ENCODE measurements at regions not wholly inside any gene's neighbourhood (a gene's known extent, or its start where the extent isn't known, plus 50 kb on each side); places are given as distances from the start of the nearest gene placed in this dataset.
"Not testable (repeated sequence)": the region's sequence is repeated elsewhere in the genome, so short reads cannot be mapped to it uniquely, and the experiment has no call there.

GRCh38 chr15:19902388-19902787 is 639.2 kb downstream of the GOLGA6L6 start:
- CTCF ChIA-PET; H4K5ac ChIP-seq (ENCODE audit: low read depth, low read length); BruUV-seq (replicated peaks): not testable (repeated sequence)

More at GRCh38 chr15:19902388-19902787, 639.2 kb downstream of the GOLGA6L6 start:
- dilution Hi-C loops (cut with HindIII; ENCODE audit: low sequenced_read_pairs, unreplicated experiment); H2AFZ ChIP-seq (replicated peaks; ENCODE audit: low read length, poor library complexity); H3K36me3 ChIP-seq (ENCODE audit: control insufficient read depth, insufficient read depth, low read length); H3K4ac ChIP-seq (ENCODE audit: low read depth, low read length); H4K91ac ChIP-seq (ENCODE audit: insufficient read depth, low read depth, low read length); H2AK9ac ChIP-seq (replicated peaks; ENCODE audit: low read depth, low read length, poor library complexity); H3K9ac ChIP-seq (ENCODE audit: low read depth, low read length); H3K27ac ChIP-seq (ENCODE audit: insufficient read depth, low read length); H4K20me1 ChIP-seq (ENCODE audit: insufficient read depth, low read length); intact Hi-C loops (cut with micrococcal nuclease); H3K4me2 ChIP-seq (ENCODE audit: low read depth, low read length); H3K9me1 ChIP-seq (ENCODE audit: insufficient read depth, low read length); H3K27me3 ChIP-seq (ENCODE audit: control insufficient read depth, insufficient read depth, low read length); ATAC-seq (ENCODE audit: low read depth); H3K18ac ChIP-seq (ENCODE audit: low read depth, low read length); H2BK120ac ChIP-seq (ENCODE audit: low read depth, low read length); DNase-seq; H2BK15ac ChIP-seq (ENCODE audit: low read depth, low read length); H3K23ac ChIP-seq (ENCODE audit: low read depth, low read length); H2BK5ac ChIP-seq (ENCODE audit: low read depth, low read length, poor library complexity, severe bottlenecking); H2BK20ac ChIP-seq (ENCODE audit: low read depth, low read length); POLR2A ChIA-PET (ENCODE audit: unreplicated experiment); H3K9me3 ChIP-seq (ENCODE audit: control insufficient read depth, insufficient read depth, low read length); H2AK5ac ChIP-seq (ENCODE audit: low read depth, low read length); H3K56ac ChIP-seq (ENCODE audit: extremely low read depth, insufficient read depth, low read length); H3K4me1 ChIP-seq (ENCODE audit: control insufficient read depth, insufficient read depth, low read length); H4K8ac ChIP-seq (ENCODE audit: low read depth in 2 of 2, low read length in 2 of 2); in situ Hi-C loops (cut with MboI; ENCODE audit: low sequenced_read_pairs); H3K79me1 ChIP-seq (ENCODE audit: low read depth in 1 of 2, low read length in 2 of 2); H3K14ac ChIP-seq (replicated peaks; ENCODE audit: low read depth, low read length); H3K4me3 ChIP-seq (ENCODE audit: insufficient read depth, low read depth, low read length): not testable (repeated sequence)
- WGBS, 2 experiments (ENCODE audit: extremely low coverage in 2 of 2, insufficient read length in 1 of 2): 17% methylated on average over 1 of the region's 1 CpG; no CpG with 5 or more reads in 1 of the 2 experiments
